GF-D8 (cell line): ENCODE measurements at regions not wholly inside any gene's neighbourhood (a gene's known extent, or its start where the extent isn't known, plus 50 kb on each side); places are given as distances from the start of the nearest gene placed in this dataset.

Experiments
- DNase-seq: peaks from one replicate; lab custom pipeline; 2025; lab: John Stamatoyannopoulos, UW

GRCh38 chr9:109830545-109830944 is 50.5 kb downstream of the PALM2AKAP2 start:
- DNase-seq = no peak

GRCh38 chr9:109831998-109832658 is 52.1 kb downstream of the PALM2AKAP2 start:
- DNase-seq = no peak

DNA sequence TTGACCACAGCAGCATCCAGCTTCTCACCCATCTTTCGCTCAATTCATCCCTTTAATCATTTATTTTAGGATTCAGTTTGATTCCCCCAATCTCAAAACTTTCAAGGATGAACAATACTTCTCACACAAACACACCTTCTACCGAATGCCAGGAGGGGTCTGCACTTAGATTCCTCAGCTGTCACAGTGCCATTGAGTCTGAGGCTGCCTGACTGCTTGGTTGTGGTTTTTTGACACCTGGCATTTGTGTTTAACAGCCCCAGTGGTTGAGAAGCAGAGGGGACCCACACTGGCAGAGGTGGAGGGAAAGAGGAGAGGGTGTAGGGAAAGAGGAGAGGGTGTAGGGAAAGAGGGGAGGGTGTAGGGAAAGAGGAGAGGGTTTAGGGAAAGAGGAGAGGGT is 54.9 kb downstream of the PALM2AKAP2 start:
- DNase-seq = no peak

DNA sequence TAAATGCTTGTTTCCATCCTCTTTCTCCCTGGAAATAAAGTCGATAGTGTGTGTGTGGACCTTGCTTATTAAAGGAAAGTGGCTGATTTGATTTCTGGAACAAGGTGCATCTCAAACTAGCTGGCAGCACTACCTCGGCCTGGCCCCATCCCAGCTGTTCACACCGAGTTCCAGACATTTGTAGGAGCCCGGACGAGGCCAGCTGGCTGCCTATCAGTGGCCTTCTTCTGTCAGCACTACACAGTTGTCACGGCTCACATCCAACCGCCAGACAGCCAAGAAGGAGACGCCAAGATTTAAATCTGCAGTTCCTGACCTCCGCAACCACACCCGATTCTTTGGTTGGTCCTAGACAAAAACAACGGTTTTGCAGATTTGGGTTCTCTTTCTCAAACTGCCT is 63.6 kb downstream of the PALM2AKAP2 start:
- no peak for DNase-seq

DNA sequence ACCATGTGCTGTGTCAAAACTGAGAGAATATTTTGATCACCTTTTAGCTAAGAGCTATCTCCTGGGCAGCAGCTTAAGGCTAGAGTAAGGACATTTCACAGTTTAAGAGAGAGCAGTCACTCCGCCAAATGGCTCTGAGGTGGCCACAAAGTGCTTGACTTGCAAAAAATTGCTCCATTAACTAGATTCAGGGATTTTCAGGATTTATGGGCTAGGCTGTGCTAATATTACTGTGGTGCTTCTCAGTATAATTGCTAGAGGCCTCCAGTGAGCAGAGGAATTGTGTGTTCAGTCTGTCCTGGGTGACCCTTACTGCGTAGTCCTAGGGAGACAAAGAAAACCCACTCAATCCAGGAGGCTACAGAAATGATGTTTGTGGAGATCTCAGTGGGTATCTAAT is 65.2 kb downstream of the PALM2AKAP2 start:
- DNase-seq = no peak

DNA sequence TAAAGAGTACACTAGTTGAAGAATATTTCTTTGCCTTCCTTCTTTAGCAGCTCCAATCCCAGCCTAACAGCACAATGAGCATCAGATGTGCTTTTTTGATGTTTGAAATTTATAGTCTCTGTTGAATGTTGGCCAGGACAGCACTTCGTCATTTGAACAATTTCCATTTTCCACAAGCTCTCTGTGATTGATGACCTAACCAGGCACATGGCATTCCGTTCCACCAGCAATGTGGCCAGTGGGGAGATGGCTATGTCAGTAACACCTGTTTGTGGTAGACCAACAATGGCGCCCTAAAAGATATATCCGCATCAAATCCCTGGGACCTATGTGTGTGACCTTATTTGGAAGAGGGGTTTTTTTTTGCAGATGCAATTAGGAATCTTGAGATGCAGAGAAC is 66.8 kb downstream of the PALM2AKAP2 start:
- no peak for DNase-seq

DNA sequence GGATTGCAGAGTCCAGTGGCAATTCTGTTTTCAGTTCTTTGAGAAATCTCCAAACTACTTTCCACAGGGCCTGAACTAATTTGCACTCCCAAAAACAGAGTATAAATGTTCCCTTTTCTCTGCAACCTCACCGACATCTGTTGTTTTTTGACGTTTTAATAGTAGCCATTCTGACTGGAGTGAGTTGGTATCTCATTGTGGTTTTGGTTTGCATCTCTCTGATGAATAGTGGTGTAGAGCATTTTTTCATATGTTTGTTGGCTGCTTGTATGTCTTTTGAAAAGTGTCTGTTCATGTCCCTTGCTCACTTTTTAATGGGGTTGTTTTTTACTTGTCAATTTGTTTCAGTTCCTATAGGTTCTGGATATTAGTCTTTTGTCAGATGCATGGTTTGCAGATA is 72.6 kb downstream of the PALM2AKAP2 start:
- no peak for DNase-seq

GRCh38 chr9:109855540-109855939 is 75.5 kb downstream of the PALM2AKAP2 start:
- no peak for DNase-seq

- no peak for DNase-seq
Measured at GRCh38 chr9:109856785-109857184, 76.8 kb downstream of the PALM2AKAP2 start.

DNA sequence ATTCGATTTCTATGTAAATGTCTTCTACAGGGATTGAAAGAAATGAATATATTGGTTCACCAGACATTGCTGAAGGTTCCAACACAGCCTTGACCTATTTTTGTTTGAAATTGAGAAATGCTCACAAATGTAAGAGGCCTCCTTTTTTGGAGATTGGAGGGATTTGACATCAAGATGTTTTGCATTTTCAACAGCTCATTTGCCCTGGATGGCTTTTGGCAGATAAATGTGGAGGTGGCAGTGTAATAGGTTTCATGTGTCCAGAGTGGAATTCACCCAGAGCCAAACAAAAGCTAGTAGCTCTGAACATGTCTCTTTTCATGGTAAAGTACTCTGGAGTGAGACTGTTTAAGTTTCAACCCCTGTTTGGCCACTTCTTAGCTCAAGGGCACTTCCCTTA is 77.3 kb downstream of the PALM2AKAP2 start:
- DNase-seq = no peak

DNA sequence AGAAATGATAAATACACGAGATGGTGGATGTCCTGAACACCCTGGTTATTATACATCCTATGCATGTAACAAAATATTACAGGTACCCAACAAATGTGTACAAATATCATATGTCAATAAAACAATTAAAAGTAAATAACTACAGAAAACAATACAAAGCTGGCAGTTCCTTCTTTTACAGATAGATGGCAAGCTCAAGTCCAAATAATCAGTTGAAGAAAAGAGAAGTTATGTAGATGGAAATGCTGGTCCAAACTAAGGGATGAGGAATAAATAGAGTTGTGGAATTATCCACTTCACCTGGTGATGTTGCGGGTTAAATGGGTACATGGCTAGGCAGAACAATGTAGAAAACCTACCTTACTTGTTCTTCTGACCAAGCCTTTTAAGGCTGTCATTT is 79.4 kb downstream of the PALM2AKAP2 start:
- no peak for DNase-seq

GRCh38 chr9:109860521-109860920 is 80.5 kb downstream of the PALM2AKAP2 start:
- DNase-seq = no peak

DNA sequence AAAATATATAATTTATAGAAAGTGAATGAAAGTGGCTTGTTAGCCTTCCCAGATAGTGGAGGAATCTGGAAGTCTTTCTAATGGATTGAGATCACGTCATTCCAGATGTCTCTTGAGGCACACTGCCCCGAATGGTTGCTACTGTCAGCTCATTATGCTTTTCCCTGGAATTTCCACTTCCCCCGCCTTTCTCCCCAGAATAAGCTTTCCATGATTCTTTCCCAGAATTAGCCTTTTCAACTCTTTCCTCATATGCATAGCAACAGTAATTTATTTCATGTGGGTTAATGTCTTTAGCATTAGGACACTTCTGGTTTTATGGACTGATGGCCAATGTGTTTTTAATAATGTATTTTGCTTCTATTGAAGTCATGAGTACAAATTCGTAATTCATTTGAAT is 81.5 kb downstream of the PALM2AKAP2 start:
- no peak for DNase-seq

GRCh38 chr9:109861918-109862317 is 81.9 kb downstream of the PALM2AKAP2 start:
- no peak for DNase-seq

DNA sequence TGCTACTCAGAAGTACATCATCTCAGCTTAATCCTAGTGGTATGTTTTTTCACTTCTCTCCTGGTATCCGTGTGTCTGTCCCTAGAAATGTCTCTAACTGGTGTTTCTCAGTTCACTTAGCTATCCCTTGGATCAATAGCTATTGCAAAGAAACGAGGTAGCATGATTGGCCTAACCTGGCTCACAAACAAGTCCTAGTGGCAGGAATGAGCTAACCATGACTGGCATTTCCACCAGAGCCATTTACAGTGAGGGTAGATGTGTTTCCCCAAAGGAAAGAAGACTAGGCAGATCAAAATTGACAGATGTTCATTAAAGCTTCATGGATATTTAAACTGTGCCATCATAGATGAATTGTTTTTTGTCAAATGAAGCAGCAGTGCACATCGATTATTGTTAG is 82.5 kb downstream of the PALM2AKAP2 start:
- DNase-seq = no peak

GRCh38 chr9:109863961-109864360 is 84.0 kb downstream of the PALM2AKAP2 start:
- no peak for DNase-seq

- no peak for DNase-seq
Measured at GRCh38 chr9:109865521-109865920, 85.5 kb downstream of the PALM2AKAP2 start.

- no peak for DNase-seq
Measured at GRCh38 chr9:109868207-109868606, 88.2 kb downstream of the PALM2AKAP2 start.

- no peak for DNase-seq
Measured at GRCh38 chr9:109868722-109869121, 88.7 kb downstream of the PALM2AKAP2 start.

- DNase-seq = no peak
Measured at GRCh38 chr9:109870365-109870764, 90.4 kb downstream of the PALM2AKAP2 start.

DNA sequence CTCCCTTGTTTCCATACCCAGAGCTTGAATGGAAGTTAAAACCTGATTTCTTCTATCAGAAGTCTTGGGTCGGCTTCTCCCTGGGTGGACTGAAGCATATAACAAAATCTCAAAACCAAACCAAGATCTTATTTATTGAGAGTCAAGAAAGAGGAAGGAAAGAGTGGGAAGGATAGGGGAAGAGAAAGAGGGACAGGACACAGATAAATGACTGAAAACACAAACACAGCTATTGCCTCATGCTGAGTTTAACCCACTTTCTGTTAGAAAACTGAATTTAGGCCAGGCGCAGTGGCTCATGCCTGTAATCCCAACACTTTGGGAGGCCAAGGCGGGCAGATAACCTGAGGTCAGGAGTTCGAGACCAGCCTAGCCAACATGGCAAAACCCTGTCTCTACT is 92.9 kb downstream of the PALM2AKAP2 start:
- DNase-seq = no peak

- no peak for DNase-seq
Measured at GRCh38 chr9:109875495-109876129, 95.6 kb downstream of the PALM2AKAP2 start.

GRCh38 chr9:109880276-109881169 is 100.5 kb downstream of the PALM2AKAP2 start:
- no peak for DNase-seq
